Spleen (tissue), 8 donors: ENCODE measurements at regions not wholly inside any gene's neighbourhood (a gene's known extent, or its start where the extent isn't known, plus 50 kb on each side); places are given as distances from the start of the nearest gene placed in this dataset.

Source experiments
- DNase-seq: peaks from one replicate; pipeline ENCODE4 v3.0.0-alpha.2; 2020
- H3K27ac ChIP-seq, 8 donors: fragments of 200-600 bp; sonication (generic) in 7 of 8; 1 replicate in 4 of 8; 2 replicates in 4 of 8; pipeline versions ENCODE4 v1.5.0 to v1.8.0; 2016 to 2021; ENCODE audit warnings: inconsistent platforms in 4 of 8, mild to moderate bottlenecking in 4 of 8, moderate library complexity in 1 of 8
- H3K27me3 ChIP-seq, 7 donors: fragments of 200-600 bp; sonication (generic) in 6 of 7; replicated peaks in 1 of 7; 1 replicate in 4 of 7; 2 replicates in 3 of 7; pipeline versions ENCODE4 v1.5.0 to v1.8.0; 2016 to 2021; ENCODE audit warnings: inconsistent platforms in 3 of 7, mild to moderate bottlenecking in 1 of 7
- H3K36me3 ChIP-seq, 6 donors: fragments of 200-600 bp; sonication (generic) in 5 of 6; 1 replicate in 4 of 6; 2 replicates in 2 of 6; pipeline versions ENCODE4 v1.5.0 to v1.8.0; 2016 to 2021; ENCODE audit warnings: inconsistent platforms in 2 of 6
- H3K4me1 ChIP-seq, 6 donors: fragments of 200-600 bp; sonication (generic) in 5 of 6; 1 replicate in 3 of 6; 2 replicates in 3 of 6; pipeline versions ENCODE4 v1.5.0 to v1.8.0; 2016 to 2021; ENCODE audit warnings: inconsistent platforms in 3 of 6
- H3K4me3 ChIP-seq, 8 donors: fragments of 200-600 bp; sonication (generic) in 7 of 8; 1 replicate in 4 of 8; 2 replicates in 4 of 8; pipeline versions ENCODE4 v1.5.0 to v1.8.0; 2016 to 2021; ENCODE audit warnings: inconsistent platforms in 4 of 8, mild to moderate bottlenecking in 4 of 8, moderate library complexity in 2 of 8
- H3K9me3 ChIP-seq, 8 donors: fragments of 200-600 bp; sonication (generic) in 7 of 8; 1 replicate in 4 of 8; 2 replicates in 4 of 8; pipeline versions ENCODE4 v1.5.0 to v1.8.0; 2016 to 2021; ENCODE audit warnings: inconsistent platforms in 4 of 8
- CTCF ChIP-seq, 11 experiments: fragments of 200-600 bp in 7 of 11; fragments of 450-650 bp in 4 of 11; sonication (generic) in 4 of 11; IDR thresholded peaks in 8 of 11; conservative IDR thresholded peaks in 3 of 11; 1 replicate in 7 of 11; 2 replicates in 4 of 11; pipeline versions ENCODE4 v1.4.0 to v1.8.0; 2016 to 2021; ENCODE audit warnings: antibody characterized with exemption in 11 of 11, inconsistent platforms in 4 of 11, mild to moderate bottlenecking in 1 of 11
- POLR2A ChIP-seq, 3 donors: fragments of 450-650 bp; IDR thresholded peaks; one replicate each; pipeline ENCODE4 v1.5.1; 2017; ENCODE audit warnings: antibody characterized with exemption in 3 of 3, mild to moderate bottlenecking in 1 of 3
- POLR2AphosphoS5 ChIP-seq, 3 donors: sonication (generic); formaldehyde crosslinking; IDR thresholded peaks; one replicate each; pipeline ENCODE4 v1.5.1; 2017; ENCODE audit warnings: antibody characterized with exemption in 3 of 3
- intact Hi-C: fragments of 100-400 bp; cut with DNase I; formaldehyde crosslinking; loops from one replicate; pipeline ENCODE4 v1.15.0; 2023; ENCODE audit warnings: low total_unique reads
- donor health status: DM: no; HTN: no; CAD: no; lungs with moderate emphysema.
- donor health status: DM: no; HTN: no; CAD: no.
- donor health status: DM: no; HTN: no; CAD: no.
- donor health status: DM: yes; HTN: yes; CAD: no.

GRCh38 chr12:100043631-100044030, 58.9 kb upstream of the ANKS1B start:
- no peak for DNase-seq
- intact Hi-C loops, result no loop called here
- TF ChIP-seq POLR2A (IDR thresholded peaks at IDR 0.05) (no peak), CTCF (IDR thresholded peaks at IDR 0.05 in 8 of 11, conservative IDR thresholded peaks at IDR 0.05 in 3 of 11) (no peak), POLR2AphosphoS5 (IDR thresholded peaks at IDR 0.05) (no peak)
- no peaks in the 10 kb centered on the region for H3K4me1 ChIP-seq
- no peaks in the 10 kb centered on the region for H3K27me3 ChIP-seq
- no peak overlapping the region for H3K27ac ChIP-seq
- peaks cover 0 to 9% (median 3%) of the 10 kb centered on the region in 8 donors for H3K9me3 ChIP-seq
- H3K4me3 ChIP-seq, result no peak overlapping the region
- H3K36me3 ChIP-seq, result peaks cover 3 to 96% (median 45%) of the 10 kb centered on the region in 6 donors
